SK-N-SH (cell line): ENCODE measurements at regions not wholly inside any gene's neighbourhood (a gene's known extent, or its start where the extent isn't known, plus 50 kb on each side); places are given as distances from the start of the nearest gene placed in this dataset.

ENCODE experiments used
- CTCF ChIA-PET: fragments of 300-600, 350-600 bp; formaldehyde crosslinking; extraction: SDS; loops from one replicate; lab custom pipeline; 2021; lab: Yijun Ruan, JAX
- POLR2A ChIA-PET: fragments of 350-600 bp; sonication (Branson Sonifier 250); formaldehyde crosslinking; extraction: SDS; loops from one replicate; lab custom pipeline; 2020; ENCODE audit warnings: antibody characterized with exemption, inconsistent platforms; lab: Yijun Ruan, JAX
- DNase-seq: peaks from one replicate; pipeline ENCODE4 v3.0.0; 2012
- H2AFZ ChIP-seq: fragments of 200-600 bp; sonication (generic); 2 replicates; pipeline ENCODE4 v1.8.1; 2016; ENCODE audit warnings: antibody characterized with exemption, mild to moderate bottlenecking, low read depth
- H3F3A ChIP-seq: fragments of 200-600 bp; sonication (generic); replicated peaks from 2 replicates; pipeline ENCODE3; 2016; ENCODE audit warnings: antibody characterized with exemption, mild to moderate bottlenecking; ENCODE audit not compliant: insufficient read depth
- H3K27ac ChIP-seq, 2 experiments: fragments of 200-500 bp in 1 of 2; fragments of 200-600 bp in 1 of 2; sonication (Bioruptor generic) in 1 of 2; sonication (generic), shearing (Covaris generic) in 1 of 2; 2 replicates each; pipeline versions ENCODE4 v1.5.1 to v1.6.1; 2014 to 2016; ENCODE audit warnings: low read depth in 2 of 2, inconsistent platforms in 1 of 2, low read length in 1 of 2, mild to moderate bottlenecking in 1 of 2, mixed read lengths in 1 of 2
- H3K27me3 ChIP-seq: fragments of 200-600 bp; sonication (generic), shearing (Covaris generic); 2 replicates; pipeline ENCODE4 v1.6.1; 2016; ENCODE audit warnings: mixed run types; ENCODE audit not compliant: insufficient read depth
- H3K36me3 ChIP-seq, 2 experiments: fragments of 200-500 bp in 1 of 2; fragments of 200-600 bp in 1 of 2; sonication (Bioruptor generic) in 1 of 2; sonication (generic) in 1 of 2; replicated peaks in 1 of 2; 2 replicates each; pipeline versions ENCODE3 to v1.5.1; 2014 to 2016; ENCODE audit warnings: low read length in 1 of 2, mild to moderate bottlenecking in 1 of 2; ENCODE audit not compliant: insufficient read depth in 2 of 2, control insufficient read depth in 1 of 2
- H3K4me1 ChIP-seq, 2 experiments: fragments of 200-500 bp in 1 of 2; fragments of 200-600 bp in 1 of 2; sonication (Bioruptor generic) in 1 of 2; sonication (generic), shearing (Covaris generic) in 1 of 2; 2 replicates each; pipeline versions ENCODE4 v1.5.1 to v1.6.1; 2014 to 2016; ENCODE audit warnings: low read depth in 1 of 2, low read length in 1 of 2, mixed run types in 1 of 2; ENCODE audit not compliant: insufficient read depth in 2 of 2, control insufficient read depth in 1 of 2
- H3K4me2 ChIP-seq: fragments of 200-600 bp; sonication (generic), shearing (Covaris generic); 2 replicates; pipeline ENCODE4 v1.6.1; 2017; ENCODE audit warnings: mixed run types
- H3K4me3 ChIP-seq, 2 experiments: fragments of 200-500 bp in 1 of 2; fragments of 200-600 bp in 1 of 2; sonication (Bioruptor generic) in 1 of 2; sonication (generic), shearing (Covaris generic) in 1 of 2; 2 replicates each; pipeline versions ENCODE4 v1.5.1 to v1.8.1; 2014 to 2016; ENCODE audit warnings: low read depth in 2 of 2, inconsistent platforms in 1 of 2, low read length in 1 of 2, mild to moderate bottlenecking in 1 of 2, mixed read lengths in 1 of 2, moderate library complexity in 1 of 2
- H3K79me2 ChIP-seq: fragments of 200-600 bp; sonication (generic); 2 replicates; pipeline ENCODE4 v1.8.1; 2017; ENCODE audit warnings: mild to moderate bottlenecking; ENCODE audit not compliant: insufficient read depth
- H3K9ac ChIP-seq: fragments of 200-600 bp; sonication (generic); 2 replicates; pipeline ENCODE4 v1.6.1; 2017; ENCODE audit warnings: mixed run types
- H3K9me2 ChIP-seq: fragments of 200-600 bp; sonication (generic); 2 replicates; pipeline ENCODE4 v1.6.1; 2017; ENCODE audit warnings: mixed run types
- H3K9me3 ChIP-seq: fragments of 200-600 bp; sonication (generic); 2 replicates; pipeline ENCODE4 v1.6.1; 2017; ENCODE audit warnings: mixed run types, mild to moderate bottlenecking, moderate library complexity
- H4K20me1 ChIP-seq: fragments of 200-600 bp; sonication (generic); 2 replicates; pipeline ENCODE4 v1.6.1; 2017; ENCODE audit warnings: mild to moderate bottlenecking, mixed run types; ENCODE audit not compliant: insufficient read depth
- ELF1 ChIP-seq: IDR thresholded peaks from 2 replicates; pipeline ENCODE4 v1.4.0; 2012
- EP300 ChIP-seq, 2 experiments: IDR thresholded peaks; 2 replicates each; pipeline versions ENCODE4 v1.4.0 to v1.6.1; 2012; ENCODE audit warnings: borderline replicate concordance in 1 of 2, low read depth in 1 of 2, low read length in 1 of 2
- EZH2phosphoT487 ChIP-seq: fragments of 200-600 bp; sonication (generic); IDR thresholded peaks from 2 replicates; pipeline ENCODE4 v1.6.1; 2017; ENCODE audit warnings: low read depth, mixed run types, mild to moderate bottlenecking, antibody characterized with exemption, moderate library complexity, borderline replicate concordance
- FOSL2 ChIP-seq: IDR thresholded peaks from 2 replicates; pipeline ENCODE4 v1.4.0; 2012; ENCODE audit warnings: low read depth, mild to moderate bottlenecking, moderate library complexity, borderline replicate concordance
- FOXM1 ChIP-seq: IDR thresholded peaks from 2 replicates; pipeline ENCODE4 v1.4.0; 2012; ENCODE audit warnings: low read depth, mild to moderate bottlenecking
- GATA2 ChIP-seq: sonication (generic); formaldehyde crosslinking; IDR thresholded peaks from 2 replicates; pipeline ENCODE4 v1.5.0; 2020; ENCODE audit warnings: mild to moderate bottlenecking, missing genetic modification reagents
- IRF3 ChIP-seq: fragments of 150-350 bp; IDR thresholded peaks from 2 replicates; pipeline ENCODE4 v1.6.1; 2016; ENCODE audit warnings: mild to moderate bottlenecking, low read depth, low read length
- MAX ChIP-seq: IDR thresholded peaks from 2 replicates; pipeline ENCODE4 v1.4.0; 2012; ENCODE audit warnings: low read depth
- MXI1 ChIP-seq: IDR thresholded peaks from 2 replicates; pipeline ENCODE4 v1.6.1; 2012; ENCODE audit warnings: mild to moderate bottlenecking, low read depth, low read length, improper control_type of control experiment
- NFIC ChIP-seq: IDR thresholded peaks from 2 replicates; pipeline ENCODE4 v1.4.0; 2012; ENCODE audit warnings: borderline replicate concordance
- NRF1 ChIP-seq: IDR thresholded peaks from 2 replicates; pipeline ENCODE4 v1.6.1; 2012; ENCODE audit warnings: low read depth, mild to moderate bottlenecking, low read length
- POLR2AphosphoS5 ChIP-seq: IDR thresholded peaks from 2 replicates; pipeline ENCODE4 v1.6.1; 2012; ENCODE audit warnings: low read depth, low read length
- RCOR1 ChIP-seq: fragments of 150-350 bp; IDR thresholded peaks from 2 replicates; pipeline ENCODE4 v1.6.1; 2017; ENCODE audit warnings: antibody characterized with exemption, low read length
- REST ChIP-seq: IDR thresholded peaks from 2 replicates; pipeline ENCODE4 v1.6.1; 2012; ENCODE audit warnings: mild to moderate bottlenecking, low read depth, low read length, moderate library complexity
- RFX5 ChIP-seq: IDR thresholded peaks from 2 replicates; pipeline ENCODE4 v1.6.1; 2012; ENCODE audit warnings: mild to moderate bottlenecking, improper control_type of control experiment, low read length
- RXRA ChIP-seq: IDR thresholded peaks from 2 replicates; pipeline ENCODE4 v1.4.0; 2012; ENCODE audit warnings: low read depth, mild to moderate bottlenecking, borderline replicate concordance
- SIN3A ChIP-seq: IDR thresholded peaks from 2 replicates; pipeline ENCODE4 v1.6.1; 2012; ENCODE audit warnings: low read depth, mild to moderate bottlenecking, low read length, moderate library complexity, borderline replicate concordance
- TAF1 ChIP-seq: IDR thresholded peaks from 2 replicates; pipeline ENCODE4 v1.6.1; 2012; ENCODE audit warnings: low read depth, mild to moderate bottlenecking, low read length, moderate library complexity, borderline replicate concordance
- TEAD4 ChIP-seq: IDR thresholded peaks from 2 replicates; pipeline ENCODE4 v1.4.0; 2012; ENCODE audit warnings: mild to moderate bottlenecking, borderline replicate concordance; ENCODE audit not compliant: insufficient read depth
- USF2 ChIP-seq: fragments of 150-350 bp; IDR thresholded peaks from 2 replicates; pipeline ENCODE4 v1.6.1; 2017; ENCODE audit warnings: antibody characterized with exemption, low read length, low read depth, borderline replicate concordance
- WGBS: methylation state at CpG from one replicate; pipeline ENCODE4 v1.1.6; 2017; ENCODE audit warnings: low lambda C conversion rate; 5-methylcytosine and 5-hydroxymethylcytosine counted together

- 97% methylated on average over 3 of the region's 3 CpGs for WGBS
Measured at GRCh38 chr17:15890279-15890892, 54.5 kb upstream of the ADORA2B start.

GRCh38 chr17:15891318-15891717 lies 53.6 kb upstream of the ADORA2B start:
- Histone ChIP-seq H3K4me2 (no peak overlapping the region), H3K9ac (no peak overlapping the region), H3K9me3 (no peaks in the 10 kb centered on the region), H2AFZ (no peak overlapping the region), H3K4me1 (no peaks in the 10 kb centered on the region; a peak in 1 of 4 replicates), H3K27me3 (no peaks in the 10 kb centered on the region), H3K4me3 (no peak overlapping the region), H3K9me2 (no peaks in the 10 kb centered on the region), H3F3A (no peaks in the 10 kb centered on the region), H3K27ac (no peak overlapping the region), H4K20me1 (no peaks in the 10 kb centered on the region), H3K36me3 (no peaks in the 10 kb centered on the region), H3K79me2 (no peaks in the 10 kb centered on the region)
- CTCF ChIA-PET, result interaction anchor here (0.6 kb wide), 1 partner anchor 139 kb away, joined by 3 read pairs; no protein-coding TSS in a partner anchor
- DNase-seq, result no peak
- TF ChIP-seq RXRA, result no peak
- TF ChIP-seq TEAD4, result no peak
- TF ChIP-seq USF2, result no peak
- no peak for TF ChIP-seq NRF1
- no peak for TF ChIP-seq FOSL2
- TF ChIP-seq GATA2 (CRISPR knock-in tag), result no peak
- no peak for TF ChIP-seq ELF1
- no peak for TF ChIP-seq REST
- TF ChIP-seq EZH2phosphoT487, result no peak
- no peak for TF ChIP-seq NFIC
- no peak for TF ChIP-seq MAX
- TF ChIP-seq FOXM1, result no peak
- TF ChIP-seq MXI1, result no peak
- no peak for TF ChIP-seq RCOR1
- POLR2A ChIA-PET, result no interaction called here
- 90% methylated on average over 3 of the region's 3 CpGs for WGBS

More at GRCh38 chr17:15890279-15890892, 54.5 kb upstream of the ADORA2B start:
- no peak for DNase-seq
- no peak overlapping the region for H2AFZ ChIP-seq
- no peaks in the 10 kb centered on the region for H3F3A ChIP-seq
- no peak overlapping the region for H3K4me2 ChIP-seq
- TF ChIP-seq POLR2AphosphoS5 (no peak), MXI1 (no peak), ELF1 (no peak), EP300 (IDR thresholded peaks at IDR 0.05; ENCODE audit: borderline replicate concordance in 1 of 2, low read depth in 1 of 2, low read length in 1 of 2) (no peak), RXRA (no peak), EZH2phosphoT487 (no peak), FOXM1 (no peak), RFX5 (no peak), IRF3 (no peak), TAF1 (no peak), SIN3A (no peak)
- no peak overlapping the region for H3K27ac ChIP-seq
- H3K36me3 ChIP-seq, result no peaks in the 10 kb centered on the region
- H3K27me3 ChIP-seq, result no peaks in the 10 kb centered on the region
- H3K9ac ChIP-seq, result no peak overlapping the region
- no peaks in the 10 kb centered on the region; a peak in 1 of 4 replicates for H3K4me1 ChIP-seq
- ChIA-PET CTCF (no interaction called here), POLR2A (no interaction called here)
- no peaks in the 10 kb centered on the region for H3K79me2 ChIP-seq
- H3K9me3 ChIP-seq, result no peaks in the 10 kb centered on the region
- no peak overlapping the region for H3K4me3 ChIP-seq
- no peaks in the 10 kb centered on the region for H4K20me1 ChIP-seq
- H3K9me2 ChIP-seq, result no peaks in the 10 kb centered on the region
